CD4-positive, alpha-beta memory T cell (primary cell): ENCODE measurements at regions not wholly inside any gene's neighbourhood (a gene's known extent, or its start where the extent isn't known, plus 50 kb on each side); places are given as distances from the start of the nearest gene placed in this dataset.

ENCODE experiments used
- CTCF ChIA-PET: fragments of 350-600 bp; sonication (Branson Sonifier 250); formaldehyde crosslinking; loops from one replicate; lab custom pipeline; 2021; ENCODE audit warnings: inconsistent platforms; ENCODE audit not compliant: partially characterized antibody; lab: Charles Lee
- POLR2A ChIA-PET: fragments of 350-600 bp; sonication (Branson Sonifier 250); formaldehyde crosslinking; loops from one replicate; lab custom pipeline; 2021; ENCODE audit not compliant: partially characterized antibody; lab: Charles Lee
- DNase-seq, 5 donors: peaks; one replicate each; pipeline versions ENCODE4 v3.0.0 to v3.0.0-alpha.2; 2020 to 2022; ENCODE audit warnings: mixed read lengths in 1 of 5
- H3K27ac ChIP-seq: one replicate; pipeline ENCODE4 v1.7.0; 2013; ENCODE audit warnings: low read depth, low read length
- H3K27me3 ChIP-seq: 2 replicates; pipeline ENCODE4 v1.7.0; 2013; ENCODE audit warnings: mild to moderate bottlenecking, low read length, moderate library complexity; ENCODE audit not compliant: insufficient read depth
- H3K36me3 ChIP-seq: 2 replicates; pipeline ENCODE4 v1.7.0; 2013; ENCODE audit warnings: mild to moderate bottlenecking, low read length, moderate library complexity; ENCODE audit not compliant: insufficient read depth
- H3K4me1 ChIP-seq: 2 replicates; pipeline ENCODE4 v1.7.0; 2013; ENCODE audit warnings: mild to moderate bottlenecking, low read length, moderate library complexity; ENCODE audit not compliant: insufficient read depth
- H3K4me3 ChIP-seq, 2 donors: one replicate each; pipeline ENCODE4 v1.7.0; 2013; ENCODE audit warnings: low read length in 2 of 2, mild to moderate bottlenecking in 1 of 2
- H3K9me3 ChIP-seq, 2 donors: one replicate each; pipeline ENCODE4 v1.7.0; 2013; ENCODE audit warnings: low read length in 2 of 2, control low read depth in 1 of 2; ENCODE audit not compliant: control insufficient read depth in 1 of 2
- H3K27ac Mint-ChIP-seq, 7 donors: one replicate each; pipeline ENCODE4 v1.8.0; 2020 to 2021; ENCODE audit warnings: mixed read lengths in 7 of 7, mild to moderate bottlenecking in 6 of 7, inconsistent platforms in 3 of 7, moderate library complexity in 3 of 7
- H3K27me3 Mint-ChIP-seq, 2 donors: one replicate each; pipeline ENCODE4 v1.8.0; 2020 to 2021; ENCODE audit warnings: mixed read lengths in 2 of 2
- H3K36me3 Mint-ChIP-seq, 2 donors: one replicate each; pipeline ENCODE4 v1.8.0; 2020 to 2021; ENCODE audit warnings: mixed read lengths in 2 of 2, inconsistent platforms in 1 of 2, mild to moderate bottlenecking in 1 of 2
- H3K4me1 Mint-ChIP-seq, 4 donors: one replicate each; pipeline ENCODE4 v1.8.0; 2020 to 2021; ENCODE audit warnings: mixed read lengths in 4 of 4, mild to moderate bottlenecking in 1 of 4
- H3K4me3 Mint-ChIP-seq, 8 donors: one replicate each; pipeline ENCODE4 v1.8.0; 2020 to 2021; ENCODE audit warnings: mixed read lengths in 8 of 8, mild to moderate bottlenecking in 7 of 8, moderate library complexity in 6 of 8, inconsistent platforms in 3 of 8
- H3K9me3 Mint-ChIP-seq, 8 donors: one replicate each; pipeline ENCODE4 v1.8.0; 2020 to 2021; ENCODE audit warnings: mixed read lengths in 8 of 8, mild to moderate bottlenecking in 5 of 8, inconsistent platforms in 3 of 8, moderate library complexity in 1 of 8
- intact Hi-C: fragments of 100-400 bp; cut with micrococcal nuclease; formaldehyde crosslinking; loops from one replicate; pipeline ENCODE4 v1.15.1; 2023

DNA sequence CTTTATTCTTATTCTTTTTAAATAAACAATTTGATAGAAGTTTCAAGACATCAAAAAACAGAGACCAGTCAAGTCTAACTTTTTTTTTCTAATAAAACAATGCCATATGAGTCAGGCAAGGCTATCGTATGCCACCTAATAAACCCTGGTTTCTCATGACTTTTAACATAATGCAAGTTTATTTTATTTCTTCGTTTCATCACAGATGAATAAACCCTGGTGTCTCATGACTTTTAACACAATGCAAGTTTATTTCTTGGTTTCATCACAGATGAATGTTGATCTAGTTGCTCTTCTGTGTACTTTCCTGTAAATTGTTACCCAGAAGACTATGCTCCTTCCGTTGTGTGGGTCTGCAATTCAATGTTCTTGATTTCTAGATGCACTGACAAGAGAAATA is 905.4 kb downstream of the ROBO2 start:
- H3K36me3 Mint-ChIP-seq = no peaks in the 10 kb centered on the region
- Histone ChIP-seq H3K27ac (no peak overlapping the region), H3K9me3 (peaks cover 0 to 5% of the 10 kb centered on the region in 2 donors), H3K4me3 (no peak overlapping the region), H3K36me3 (no peaks in the 10 kb centered on the region), H3K27me3 (no peaks in the 10 kb centered on the region), H3K4me1 (no peaks in the 10 kb centered on the region)
- no peaks in the 10 kb centered on the region for H3K27me3 Mint-ChIP-seq
- no peak overlapping the region for H3K4me3 Mint-ChIP-seq
- intact Hi-C loops = no loop called here
- CTCF ChIA-PET = no interaction called here
- H3K4me1 Mint-ChIP-seq = no peaks in the 10 kb centered on the region
- no peak overlapping the region for H3K27ac Mint-ChIP-seq
- DNase-seq = no peak
- peaks cover 3 to 23% (median 12%) of the 10 kb centered on the region in 8 donors for H3K9me3 Mint-ChIP-seq
- POLR2A ChIA-PET = no interaction called here

DNA sequence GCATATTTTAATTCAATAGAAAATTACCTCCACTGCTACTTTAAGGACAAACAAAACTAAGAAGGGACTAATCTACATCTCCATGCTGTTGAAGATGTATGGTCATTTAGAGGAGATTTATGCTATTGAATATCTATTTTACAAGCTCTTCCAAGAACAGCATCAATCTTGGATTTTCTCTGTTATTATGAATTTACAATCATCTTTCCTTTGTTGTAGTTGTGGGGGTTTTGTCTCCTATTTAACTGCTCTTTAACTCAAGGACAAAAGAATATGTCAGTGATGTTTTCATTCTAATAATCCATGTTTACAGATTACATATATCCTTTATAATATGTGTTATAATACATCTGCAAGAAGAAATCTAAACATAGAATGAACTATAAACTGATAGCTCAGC is 907.8 kb downstream of the ROBO2 start:
- Histone ChIP-seq H3K36me3 (no peaks in the 10 kb centered on the region), H3K4me3 (no peak overlapping the region), H3K4me1 (no peaks in the 10 kb centered on the region), H3K27me3 (no peaks in the 10 kb centered on the region), H3K27ac (no peak overlapping the region), H3K9me3 (peaks cover 0 to 8% of the 10 kb centered on the region in 2 donors)
- intact Hi-C loops = no loop called here
- peaks cover 3 to 19% (median 13%) of the 10 kb centered on the region in 8 donors for H3K9me3 Mint-ChIP-seq
- POLR2A ChIA-PET = no interaction called here
- H3K27me3 Mint-ChIP-seq = no peaks in the 10 kb centered on the region
- CTCF ChIA-PET = no interaction called here
- no peak overlapping the region for H3K4me3 Mint-ChIP-seq
- H3K27ac Mint-ChIP-seq = no peak overlapping the region
- H3K4me1 Mint-ChIP-seq = no peaks in the 10 kb centered on the region
- DNase-seq = no peak
- H3K36me3 Mint-ChIP-seq = no peaks in the 10 kb centered on the region

DNA sequence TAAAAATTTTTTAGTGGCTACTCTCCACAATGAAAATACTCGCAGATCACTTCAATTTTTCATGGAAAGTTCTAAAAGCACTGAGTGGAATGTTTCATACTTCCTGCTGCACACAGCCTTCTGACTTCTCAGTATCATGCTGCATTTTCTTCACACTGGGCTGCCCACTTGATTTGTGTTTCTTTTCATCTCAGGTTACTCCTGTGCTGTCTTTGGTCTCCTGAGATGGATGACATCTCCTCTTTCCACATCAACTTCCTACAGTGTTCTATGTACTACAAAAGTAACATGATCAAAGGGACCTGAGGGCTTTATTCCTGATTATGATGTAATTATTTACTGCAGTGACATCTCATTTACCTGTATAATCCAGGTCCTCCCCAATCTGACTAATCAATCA is 927.7 kb downstream of the ROBO2 start:
- DNase-seq = no peak
- Mint-ChIP-seq H3K27ac (no peak overlapping the region), H3K4me3 (no peak overlapping the region), H3K27me3 (no peaks in the 10 kb centered on the region), H3K9me3 (peaks cover 3 to 26% (median 16%) of the 10 kb centered on the region in 8 donors), H3K36me3 (no peaks in the 10 kb centered on the region), H3K4me1 (no peaks in the 10 kb centered on the region)
- H3K36me3 ChIP-seq = no peaks in the 10 kb centered on the region
- no peaks in the 10 kb centered on the region for H3K9me3 ChIP-seq
- H3K27ac ChIP-seq = no peak overlapping the region
- no peak overlapping the region for H3K4me3 ChIP-seq
- no peaks in the 10 kb centered on the region for H3K4me1 ChIP-seq
- POLR2A ChIA-PET = no interaction called here
- CTCF ChIA-PET = no interaction called here
- intact Hi-C loops = no loop called here
- H3K27me3 ChIP-seq = no peaks in the 10 kb centered on the region

- Histone ChIP-seq H3K36me3 (no peaks in the 10 kb centered on the region), H3K9me3 (no peaks in the 10 kb centered on the region), H3K4me1 (no peaks in the 10 kb centered on the region), H3K27me3 (no peaks in the 10 kb centered on the region), H3K4me3 (no peak overlapping the region), H3K27ac (no peak overlapping the region)
- CTCF ChIA-PET = no interaction called here
- intact Hi-C loops = no loop called here
- POLR2A ChIA-PET = no interaction called here
- no peaks in the 10 kb centered on the region for H3K36me3 Mint-ChIP-seq
- H3K27me3 Mint-ChIP-seq = no peaks in the 10 kb centered on the region
- H3K27ac Mint-ChIP-seq = no peak overlapping the region
- no peak for DNase-seq
- H3K4me3 Mint-ChIP-seq = no peak overlapping the region
- H3K9me3 Mint-ChIP-seq = peaks cover 0 to 19% (median 4%) of the 10 kb centered on the region in 8 donors
- no peaks in the 10 kb centered on the region for H3K4me1 Mint-ChIP-seq
Measured at GRCh38 chr3:77976079-77976478, 936.2 kb downstream of the ROBO2 start.

DNA sequence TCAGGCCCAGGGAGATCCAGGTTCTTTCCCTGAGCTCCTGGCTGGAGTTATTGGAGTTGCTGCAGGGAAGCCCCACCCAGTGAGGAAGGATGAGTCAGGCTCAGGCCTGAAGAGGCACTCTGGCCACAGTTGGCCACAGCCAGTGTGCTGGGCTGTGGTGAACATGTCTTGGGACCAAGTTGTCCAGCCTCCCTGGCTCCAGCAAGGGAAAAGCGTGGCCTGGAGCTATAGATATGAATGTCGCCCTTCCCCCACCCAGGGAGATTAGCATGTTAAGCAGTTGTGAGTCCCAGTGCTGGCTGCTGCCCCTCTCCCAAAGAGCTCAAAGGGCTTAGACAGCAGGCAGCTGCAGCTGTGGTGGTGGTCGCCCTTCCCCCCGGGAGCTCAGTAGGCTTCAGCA is 963.2 kb downstream of the ROBO2 start:
- Mint-ChIP-seq H3K27me3 (no peaks in the 10 kb centered on the region), H3K27ac (no peak overlapping the region), H3K4me1 (no peaks in the 10 kb centered on the region), H3K9me3 (peaks cover 0 to 32% (median 18%) of the 10 kb centered on the region in 8 donors), H3K36me3 (no peaks in the 10 kb centered on the region), H3K4me3 (no peak overlapping the region)
- ChIA-PET CTCF (no interaction called here), POLR2A (no interaction called here)
- Histone ChIP-seq H3K9me3 (no peaks in the 10 kb centered on the region), H3K4me1 (no peaks in the 10 kb centered on the region), H3K27me3 (no peaks in the 10 kb centered on the region), H3K4me3 (no peak overlapping the region), H3K27ac (no peak overlapping the region), H3K36me3 (no peaks in the 10 kb centered on the region)
- DNase-seq = no peak
- intact Hi-C loops = no loop called here

- no peak overlapping the region for H3K27ac Mint-ChIP-seq
- Histone ChIP-seq H3K36me3 (no peaks in the 10 kb centered on the region), H3K27me3 (no peaks in the 10 kb centered on the region), H3K4me3 (no peak overlapping the region), H3K27ac (no peak overlapping the region), H3K9me3 (no peaks in the 10 kb centered on the region), H3K4me1 (no peaks in the 10 kb centered on the region)
- CTCF ChIA-PET = no interaction called here
- H3K4me1 Mint-ChIP-seq = no peaks in the 10 kb centered on the region
- no peak overlapping the region for H3K4me3 Mint-ChIP-seq
- H3K9me3 Mint-ChIP-seq = peaks cover 0 to 38% (median 22%) of the 10 kb centered on the region in 8 donors
- no peaks in the 10 kb centered on the region for H3K36me3 Mint-ChIP-seq
- DNase-seq = no peak
- intact Hi-C loops = no loop called here
- POLR2A ChIA-PET = no interaction called here
- no peaks in the 10 kb centered on the region for H3K27me3 Mint-ChIP-seq
Measured at GRCh38 chr3:78004571-78004970, 964.7 kb downstream of the ROBO2 start.

GRCh38 chr3:78013653-78014052 is 973.8 kb downstream of the ROBO2 start:
- POLR2A ChIA-PET = no interaction called here
- intact Hi-C loops = no loop called here
- Mint-ChIP-seq H3K36me3 (no peaks in the 10 kb centered on the region), H3K27me3 (no peaks in the 10 kb centered on the region), H3K9me3 (peaks cover 0 to 36% (median 18%) of the 10 kb centered on the region in 8 donors), H3K4me1 (no peaks in the 10 kb centered on the region), H3K4me3 (no peak overlapping the region), H3K27ac (no peak overlapping the region)
- CTCF ChIA-PET = no interaction called here
- no peaks in the 10 kb centered on the region for H3K27me3 ChIP-seq
- H3K36me3 ChIP-seq = no peaks in the 10 kb centered on the region
- DNase-seq = no peak
- H3K4me1 ChIP-seq = no peaks in the 10 kb centered on the region
- H3K4me3 ChIP-seq = no peak overlapping the region
- H3K27ac ChIP-seq = no peak overlapping the region
- no peaks in the 10 kb centered on the region for H3K9me3 ChIP-seq

DNA sequence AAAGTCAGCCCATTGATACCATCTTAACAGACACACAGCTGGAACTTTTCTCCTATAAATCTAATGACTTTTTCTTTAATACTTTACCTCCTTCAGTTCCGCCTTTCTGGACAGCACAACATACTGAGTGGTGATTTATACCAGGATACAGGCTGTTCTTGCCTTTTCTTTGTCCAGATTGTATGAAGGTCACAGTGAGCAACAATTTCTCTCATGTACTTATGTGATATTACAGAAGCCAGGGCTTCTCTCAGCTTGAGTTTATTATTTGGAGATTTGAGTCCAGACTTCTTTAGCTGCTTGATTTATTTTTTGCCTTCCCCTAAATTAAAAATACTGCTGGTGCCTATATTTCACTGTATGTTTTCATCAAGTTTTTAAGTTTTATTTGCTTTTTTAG is 976.0 kb downstream of the ROBO2 start:
- no peaks in the 10 kb centered on the region for H3K9me3 ChIP-seq
- H3K36me3 ChIP-seq = no peaks in the 10 kb centered on the region
- ChIA-PET POLR2A (no interaction called here), CTCF (no interaction called here)
- H3K27ac ChIP-seq = no peak overlapping the region
- Mint-ChIP-seq H3K36me3 (no peaks in the 10 kb centered on the region), H3K4me1 (no peaks in the 10 kb centered on the region), H3K27me3 (no peaks in the 10 kb centered on the region), H3K27ac (no peak overlapping the region), H3K4me3 (no peak overlapping the region), H3K9me3 (peaks cover 0 to 32% (median 15%) of the 10 kb centered on the region in 8 donors)
- no peaks in the 10 kb centered on the region for H3K4me1 ChIP-seq
- H3K4me3 ChIP-seq = no peak overlapping the region
- no peaks in the 10 kb centered on the region for H3K27me3 ChIP-seq
- no peak for DNase-seq
- intact Hi-C loops = no loop called here
